Hematopoietic multipotent progenitor cell treated with erythropoietin and hydrocortisone succinate and interleukin-3 and kit ligand, for 15 days (in vitro differentiated cells): ENCODE measurements at regions not wholly inside any gene's neighbourhood (a gene's known extent, or its start where the extent isn't known, plus 50 kb on each side); places are given as distances from the start of the nearest gene placed in this dataset.

Source experiments
- DNase-seq: peaks from one replicate; pipeline ENCODE4 v3.0.0-alpha.2; 2015; ENCODE audit warnings: low spot score

GRCh38 chr3:176554791-176555654 lies 642.3 kb downstream of the TBL1XR1 start:
- DNase-seq, result no peak

GRCh38 chr3:176554264-176554663 lies 643.0 kb downstream of the TBL1XR1 start:
- no peak for DNase-seq

GRCh38 chr3:176526942-176527341 lies 670.3 kb downstream of the TBL1XR1 start:
- DNase-seq, result no peak

- DNase-seq, result no peak
Measured at GRCh38 chr3:176526225-176526624, 671.1 kb downstream of the TBL1XR1 start.

- DNase-seq, result no peak
Measured at GRCh38 chr3:176523114-176523513, 674.2 kb downstream of the TBL1XR1 start.

- no peak for DNase-seq
Measured at GRCh38 chr3:176522436-176522835, 674.8 kb downstream of the TBL1XR1 start.

- no peak for DNase-seq
Measured at GRCh38 chr3:176521531-176522175, 675.6 kb downstream of the TBL1XR1 start.

- peak; percentile 60 for DNase-seq
Measured at GRCh38 chr3:176514297-176514696, 683.0 kb downstream of the TBL1XR1 start.

- no peak for DNase-seq
Measured at GRCh38 chr3:176513604-176514003, 683.7 kb downstream of the TBL1XR1 start.

GRCh38 chr3:176512037-176512436 lies 685.2 kb downstream of the TBL1XR1 start:
- no peak for DNase-seq

- DNase-seq, result no peak
Measured at GRCh38 chr3:176510097-176510496, 687.2 kb downstream of the TBL1XR1 start.

- DNase-seq, result no peak
Measured at GRCh38 chr3:176505878-176506621, 691.2 kb downstream of the TBL1XR1 start.

GRCh38 chr3:176491084-176491483 lies 706.2 kb downstream of the TBL1XR1 start:
- DNase-seq, result no peak

GRCh38 chr3:176490357-176490756 lies 706.9 kb downstream of the TBL1XR1 start:
- DNase-seq, result no peak

- DNase-seq, result no peak
Measured at GRCh38 chr3:176479248-176479647, 718.0 kb downstream of the TBL1XR1 start.

GRCh38 chr3:176469694-176470205 lies 727.5 kb downstream of the TBL1XR1 start:
- no peak for DNase-seq

- no peak for DNase-seq
Measured at GRCh38 chr3:176463610-176464009, 733.7 kb downstream of the TBL1XR1 start.

GRCh38 chr3:176447369-176447768 lies 749.9 kb downstream of the TBL1XR1 start:
- peak; percentile 7 for DNase-seq

- DNase-seq, result no peak
Measured at GRCh38 chr3:176442326-176442725, 755.0 kb downstream of the TBL1XR1 start.

- no peak for DNase-seq
Measured at GRCh38 chr3:176439729-176440128, 757.6 kb downstream of the TBL1XR1 start.

- DNase-seq, result no peak
Measured at GRCh38 chr3:176431991-176432390, 765.3 kb downstream of the TBL1XR1 start.

GRCh38 chr3:176431038-176431418 lies 766.3 kb downstream of the TBL1XR1 start:
- DNase-seq, result no peak
